ENCODE measurements at regions not wholly inside any gene's neighbourhood (a gene's known extent, or its start where the extent isn't known, plus 50 kb on each side); places are given as distances from the start of the nearest gene placed in this dataset.

- intact Hi-C loops (cut with DNase I) = no loop called here
- TF ChIP-seq CTCF (IDR thresholded peaks at IDR 0.05) = no peak
Observed at GRCh38 chr18:73861771-73862170, 285.9 kb downstream of the FBXO15 start.

GRCh38 chr18:73859837-73860397 is 287.7 kb downstream of the FBXO15 start:
- no peak overlapping the region for H3K27ac ChIP-seq
- intact Hi-C loops (cut with DNase I) = no loop called here
- no peak for DNase-seq
- 75 to 82% (median 75%) methylated on average over 9 of the region's 9 CpGs for WGBS, 3 donors
- no peaks in the 10 kb centered on the region for H3K27me3 ChIP-seq (ENCODE audit: insufficient read depth in 3 of 3, low read length in 2 of 3)
- no peaks in the 10 kb centered on the region for H3K4me1 ChIP-seq
- H3K36me3 ChIP-seq (ENCODE audit: insufficient read depth in 1 of 2, low read depth in 1 of 2) = no peaks in the 10 kb centered on the region
- H3K9me3 ChIP-seq = no peaks in the 10 kb centered on the region
- ATAC-seq = no peak
- no peak overlapping the region for H3K4me3 ChIP-seq
- no peak for TF ChIP-seq CTCF (IDR thresholded peaks at IDR 0.05)

More at GRCh38 chr18:73861771-73862170, 285.9 kb downstream of the FBXO15 start:
- WGBS, 3 donors = 74 to 84% (median 83%) methylated on average over 6 of the region's 6 CpGs
- Histone ChIP-seq H3K9me3 (no peaks in the 10 kb centered on the region), H3K36me3 (ENCODE audit: insufficient read depth in 1 of 2, low read depth in 1 of 2) (no peaks in the 10 kb centered on the region), H3K27me3 (ENCODE audit: insufficient read depth in 3 of 3, low read length in 2 of 3) (no peaks in the 10 kb centered on the region), H3K4me1 (no peaks in the 10 kb centered on the region), H3K27ac (no peak overlapping the region), H3K4me3 (no peak overlapping the region)
- ATAC-seq = no peak
- DNase-seq = no peak

GRCh38 chr18:73852789-73853549 is 294.7 kb downstream of the FBXO15 start:
- Histone ChIP-seq H3K4me1 (no peaks in the 10 kb centered on the region), H3K36me3 (ENCODE audit: insufficient read depth in 1 of 2, low read depth in 1 of 2) (no peaks in the 10 kb centered on the region), H3K4me3 (no peak overlapping the region), H3K27me3 (ENCODE audit: insufficient read depth in 3 of 3, low read length in 2 of 3) (no peaks in the 10 kb centered on the region), H3K27ac (no peak overlapping the region), H3K9me3 (no peaks in the 10 kb centered on the region)
- no peak for DNase-seq
- 57 to 62% (median 59%) methylated on average over 10 of the region's 10 CpGs for WGBS, 3 donors
- TF ChIP-seq CTCF (IDR thresholded peaks at IDR 0.05) = no peak
- ATAC-seq = no peak
- intact Hi-C loops (cut with DNase I) = no loop called here

- Histone ChIP-seq H3K4me3 (no peak overlapping the region), H3K27me3 (ENCODE audit: insufficient read depth in 3 of 3, low read length in 2 of 3) (no peaks in the 10 kb centered on the region), H3K4me1 (no peaks in the 10 kb centered on the region), H3K27ac (no peak overlapping the region), H3K36me3 (ENCODE audit: insufficient read depth in 1 of 2, low read depth in 1 of 2) (no peaks in the 10 kb centered on the region), H3K9me3 (no peaks in the 10 kb centered on the region)
- no peak for TF ChIP-seq CTCF (IDR thresholded peaks at IDR 0.05)
- no peak for ATAC-seq
- DNase-seq = no peak
- intact Hi-C loops (cut with DNase I) = no loop called here
- WGBS, 3 donors = 87 to 91% (median 87%) methylated on average over 5 of the region's 5 CpGs
Observed at GRCh38 chr18:73850782-73851181, 296.9 kb downstream of the FBXO15 start.
